Calu3 (cell line): ENCODE measurements at regions not wholly inside any gene's neighbourhood (a gene's known extent, or its start where the extent isn't known, plus 50 kb on each side); places are given as distances from the start of the nearest gene placed in this dataset.
"Not testable (repeated sequence)": the region's sequence is repeated elsewhere in the genome, so short reads cannot be mapped to it uniquely, and the experiment has no call there.

ENCODE experiments used
- BruUV-seq: library from RNA; stranded (reverse); fragments of 400-500 nt; replicated peaks from 2 replicates; lab custom pipeline; 2021; lab: Mats Ljungman, UMichigan
- CTCF ChIA-PET: fragments of 300-600 bp; sonication (Branson Sonifier 250); formaldehyde crosslinking; loops from one replicate; lab custom pipeline; 2022; ENCODE audit warnings: antibody characterized with exemption; lab: Charles Lee
- DNase-seq: peaks from one replicate; pipeline ENCODE4 v3.0.0; 2022
- H3K27ac Mint-ChIP-seq: one replicate; pipeline ENCODE4 v1.8.0; 2022; ENCODE audit warnings: mixed read lengths; ENCODE audit not compliant: unreplicated experiment
- H3K27me3 Mint-ChIP-seq: one replicate; pipeline ENCODE4 v1.8.0; 2022; ENCODE audit warnings: mixed read lengths; ENCODE audit not compliant: unreplicated experiment
- H3K36me3 Mint-ChIP-seq: one replicate; pipeline ENCODE4 v1.8.0; 2022; ENCODE audit warnings: mild to moderate bottlenecking, moderate library complexity, mixed read lengths; ENCODE audit not compliant: insufficient read depth, unreplicated experiment
- H3K4me1 Mint-ChIP-seq: one replicate; pipeline ENCODE4 v1.8.0; 2022; ENCODE audit warnings: mild to moderate bottlenecking, low read depth, mixed read lengths; ENCODE audit not compliant: unreplicated experiment
- H3K4me3 Mint-ChIP-seq: one replicate; pipeline ENCODE4 v1.8.0; 2022; ENCODE audit warnings: mild to moderate bottlenecking, low read depth, moderate library complexity, mixed read lengths; ENCODE audit not compliant: unreplicated experiment
- H3K9me3 Mint-ChIP-seq: one replicate; pipeline ENCODE4 v1.8.0; 2022; ENCODE audit warnings: low read depth, mixed read lengths; ENCODE audit not compliant: unreplicated experiment
- intact Hi-C: fragments of 100-400 bp; cut with micrococcal nuclease; formaldehyde crosslinking; loops from one replicate; pipeline ENCODE4 v1.10.0; 2022; ENCODE audit not compliant: unreplicated experiment
- TF ChIP-seq, protein P1 (sequence below): fragments of 200-600 bp; IDR thresholded peaks from one replicate; pipeline ENCODE4 v1.8.0; 2022; ENCODE audit warnings: antibody characterized with exemption; ENCODE audit not compliant: unreplicated experiment

- peaks cover 20% of the 10 kb centered on the region for H3K9me3 Mint-ChIP-seq
- CTCF ChIA-PET: no interaction called here
- H3K4me3 Mint-ChIP-seq: no peak overlapping the region
- no peaks in the 10 kb centered on the region for H3K36me3 Mint-ChIP-seq
- no peak for DNase-seq
- intact Hi-C loops: no loop called here
- H3K27me3 Mint-ChIP-seq: no peaks in the 10 kb centered on the region
- BruUV-seq: no TSS peak
- no peak overlapping the region for H3K27ac Mint-ChIP-seq
- H3K4me1 Mint-ChIP-seq: no peaks in the 10 kb centered on the region
- TF ChIP-seq, protein P1, sequence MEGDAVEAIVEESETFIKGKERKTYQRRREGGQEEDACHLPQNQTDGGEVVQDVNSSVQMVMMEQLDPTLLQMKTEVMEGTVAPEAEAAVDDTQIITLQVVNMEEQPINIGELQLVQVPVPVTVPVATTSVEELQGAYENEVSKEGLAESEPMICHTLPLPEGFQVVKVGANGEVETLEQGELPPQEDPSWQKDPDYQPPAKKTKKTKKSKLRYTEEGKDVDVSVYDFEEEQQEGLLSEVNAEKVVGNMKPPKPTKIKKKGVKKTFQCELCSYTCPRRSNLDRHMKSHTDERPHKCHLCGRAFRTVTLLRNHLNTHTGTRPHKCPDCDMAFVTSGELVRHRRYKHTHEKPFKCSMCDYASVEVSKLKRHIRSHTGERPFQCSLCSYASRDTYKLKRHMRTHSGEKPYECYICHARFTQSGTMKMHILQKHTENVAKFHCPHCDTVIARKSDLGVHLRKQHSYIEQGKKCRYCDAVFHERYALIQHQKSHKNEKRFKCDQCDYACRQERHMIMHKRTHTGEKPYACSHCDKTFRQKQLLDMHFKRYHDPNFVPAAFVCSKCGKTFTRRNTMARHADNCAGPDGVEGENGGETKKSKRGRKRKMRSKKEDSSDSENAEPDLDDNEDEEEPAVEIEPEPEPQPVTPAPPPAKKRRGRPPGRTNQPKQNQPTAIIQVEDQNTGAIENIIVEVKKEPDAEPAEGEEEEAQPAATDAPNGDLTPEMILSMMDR: no peak
These were observed 789.5 kb downstream of the DHX35 start for GRCh38 chr20:39751557-39752137.

GRCh38 chr20:39745380-39745779 lies 783.2 kb downstream of the DHX35 start:
- BruUV-seq: no TSS peak
- intact Hi-C loops: no loop called here
- CTCF ChIA-PET: no interaction called here
- Mint-ChIP-seq H3K4me3 (no peak overlapping the region), H3K9me3 (peaks cover 13% of the 10 kb centered on the region), H3K27ac (no peak overlapping the region), H3K27me3 (no peaks in the 10 kb centered on the region), H3K36me3 (no peaks in the 10 kb centered on the region), H3K4me1 (no peaks in the 10 kb centered on the region)
- no peak for DNase-seq
- TF ChIP-seq, protein P1: no peak

- Mint-ChIP-seq H3K4me3 (no peak overlapping the region), H3K4me1 (no peaks in the 10 kb centered on the region), H3K36me3 (no peaks in the 10 kb centered on the region), H3K27me3 (no peaks in the 10 kb centered on the region), H3K27ac (no peak overlapping the region), H3K9me3 (peaks cover 14% of the 10 kb centered on the region)
- no peak for DNase-seq
- TF ChIP-seq, protein P1: no peak
- no TSS peak for BruUV-seq
- intact Hi-C loops: no loop called here
- CTCF ChIA-PET: no interaction called here
These were observed 776.5 kb downstream of the DHX35 start for GRCh38 chr20:39738651-39739050.

DNA sequence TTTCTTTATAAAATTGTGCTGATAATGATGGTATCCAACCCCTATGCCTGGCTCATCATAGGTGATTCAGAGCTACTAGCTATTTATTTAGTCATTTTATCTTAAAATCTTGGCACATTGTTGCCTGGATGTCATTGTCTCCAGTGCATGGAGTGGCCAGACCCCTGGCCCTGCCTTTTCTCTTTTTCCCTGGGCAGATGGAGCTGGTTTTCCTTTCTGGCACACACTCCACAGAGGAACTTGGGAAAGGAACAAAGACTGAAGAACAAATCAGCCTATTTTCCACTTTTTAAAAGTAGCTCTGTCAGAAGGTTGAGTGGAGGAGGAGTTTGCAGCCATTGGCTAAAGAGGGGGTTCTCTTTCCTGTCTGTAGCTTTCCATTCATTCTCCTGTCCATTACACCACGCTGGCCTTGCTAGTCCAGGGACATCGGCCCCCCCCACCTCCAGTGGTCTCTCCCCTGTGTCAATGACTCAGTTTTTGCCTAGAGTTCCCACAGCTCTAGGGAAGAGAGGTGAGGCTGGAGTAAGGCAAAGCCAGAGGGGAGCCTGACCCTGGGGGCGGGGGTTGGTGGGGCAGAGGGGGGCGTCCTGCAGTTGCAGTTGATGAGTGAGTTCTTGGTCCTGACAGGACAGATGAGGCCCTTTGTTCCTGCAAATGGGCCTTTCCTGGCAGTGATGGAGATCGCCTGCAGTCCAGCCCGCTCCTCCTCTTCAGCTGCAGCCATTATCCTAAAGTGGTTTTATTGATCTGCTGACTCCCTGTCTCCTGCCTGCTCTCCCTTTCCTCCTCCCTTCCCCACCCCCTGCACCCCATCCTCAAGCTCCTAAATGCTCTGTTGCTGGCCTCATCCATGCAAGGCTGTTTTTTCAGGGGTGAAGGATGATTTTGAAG lies 774.5 kb downstream of the DHX35 start:
- Mint-ChIP-seq H3K4me1 (no peaks in the 10 kb centered on the region), H3K9me3 (peaks cover 19% of the 10 kb centered on the region), H3K36me3 (no peaks in the 10 kb centered on the region), H3K4me3 (no peak overlapping the region), H3K27me3 (no peaks in the 10 kb centered on the region), H3K27ac (no peak overlapping the region)
- TF ChIP-seq, protein P1: no peak
- no TSS peak for BruUV-seq
- intact Hi-C loops: no loop called here
- no peak for DNase-seq
- CTCF ChIA-PET: interaction anchor here (0.6 kb wide), 1 partner anchor 295 kb away, joined by 7 read pairs; no protein-coding TSS in a partner anchor

DNA sequence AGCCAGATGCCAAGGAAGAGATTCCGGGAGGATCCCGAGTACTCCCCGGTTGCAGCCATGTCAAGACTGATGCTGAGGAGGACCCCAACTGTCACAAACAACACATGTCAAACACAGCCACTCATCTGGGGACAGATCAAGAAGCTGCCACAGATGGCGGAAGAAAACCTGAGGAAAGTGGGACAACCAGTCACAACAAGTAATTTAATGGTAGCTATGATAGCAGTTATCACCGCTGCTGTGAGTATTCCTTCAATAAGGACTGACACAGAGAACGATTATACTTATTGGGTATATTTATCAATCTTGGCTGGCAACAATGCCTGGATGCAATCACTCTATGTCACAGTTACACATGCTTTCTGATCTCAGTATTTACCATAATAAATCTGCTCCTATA lies 763.4 kb downstream of the DHX35 start:
- H3K36me3 Mint-ChIP-seq, H3K4me1 Mint-ChIP-seq, BruUV-seq, H3K27ac Mint-ChIP-seq, intact Hi-C loops, H3K27me3 Mint-ChIP-seq, H3K4me3 Mint-ChIP-seq, CTCF ChIA-PET, DNase-seq: not testable (repeated sequence)
- peaks cover 36% of the 10 kb centered on the region for H3K9me3 Mint-ChIP-seq
